ENCODE measurements at regions not wholly inside any gene's neighbourhood (a gene's known extent, or its start where the extent isn't known, plus 50 kb on each side); places are given as distances from the start of the nearest gene placed in this dataset.

GRCh38 chr2:74065456-74065855 lies 80.7 kb downstream of the TET3 start:
- FAIRE-seq (no peak), DNase-seq (ENCODE audit: low read depth in 1 of 2, low spot score in 2 of 2) (no peak)
- Histone ChIP-seq H4K8ac (ENCODE audit: extremely low read depth, insufficient read depth, low read length) (no peak overlapping the region), H3K79me1 (ENCODE audit: low read depth, low read length) (peaks cover 4% of the 10 kb centered on the region; the same call in 1 of the 2 replicates), H2BK5ac (ENCODE audit: low read depth, low read length) (no peak overlapping the region), H2BK120ac (replicated peaks; ENCODE audit: low read depth, low read length) (no peak overlapping the region), H3K4me3 (ENCODE audit: extremely low read depth in 1 of 4, insufficient read depth in 2 of 4, low read depth in 3 of 4, low read length in 4 of 4) (no peak overlapping the region), H3K27me3 (replicated peaks in 1 of 4; ENCODE audit: control insufficient read depth in 3 of 4, extremely low read depth in 1 of 4, insufficient read depth in 3 of 4, low read length in 3 of 4) (no peaks in the 10 kb centered on the region), H3K56ac (replicated peaks; ENCODE audit: insufficient read length, low read depth, low read length) (no peak overlapping the region), H3K9ac (replicated peaks in 1 of 4; ENCODE audit: extremely low read depth in 1 of 4, low read depth in 3 of 4, low read length in 3 of 4) (no peak overlapping the region), H3K23me2 (ENCODE audit: low read depth, low read length) (no peaks in the 10 kb centered on the region), H3K4ac (replicated peaks; ENCODE audit: insufficient read length, low read depth, low read length) (no peak overlapping the region), H2AK5ac (ENCODE audit: low read depth, low read length) (no peak overlapping the region), H3K36me3 (ENCODE audit: control insufficient read depth in 2 of 4, insufficient read depth in 4 of 4, low read length in 3 of 4) (no peaks in the 10 kb centered on the region), H4K91ac (replicated peaks; ENCODE audit: insufficient read length, low read length) (no peak overlapping the region), H3K4me1 (replicated peaks in 1 of 4; ENCODE audit: control insufficient read depth in 3 of 4, insufficient read depth in 4 of 4, low read length in 3 of 4) (no peaks in the 10 kb centered on the region), H3K79me2 (ENCODE audit: control insufficient read depth in 1 of 2, insufficient read depth in 2 of 2, low read length in 2 of 2) (peaks cover 0 to 18% of the 10 kb centered on the region in 2 experiments; a peak in 2 of 4 replicates), H3K23ac (ENCODE audit: insufficient read length) (no peak overlapping the region), H2AFZ (ENCODE audit: low read length) (no peak overlapping the region), H2BK20ac (ENCODE audit: low read length) (no peak overlapping the region), H3K27ac (ENCODE audit: low read depth, low read length) (no peak overlapping the region), H3K14ac (ENCODE audit: insufficient read length) (no peak overlapping the region), H2BK15ac (ENCODE audit: low read length) (no peak overlapping the region), H3K18ac (ENCODE audit: extremely low read depth, low read length) (no peak overlapping the region), H2BK12ac (ENCODE audit: low read depth, low read length) (no peak overlapping the region), H4K5ac (ENCODE audit: insufficient read length, low read depth, low read length) (no peak overlapping the region), H3K4me2 (ENCODE audit: insufficient read depth in 1 of 2, low read depth in 2 of 2, low read length in 2 of 2) (no peak overlapping the region), H3K9me3 (ENCODE audit: insufficient read depth in 2 of 2, low read depth in 1 of 2, low read length in 1 of 2) (no peaks in the 10 kb centered on the region; a peak in 1 of 4 replicates), H4K20me1 (replicated peaks in 1 of 2; ENCODE audit: control insufficient read depth in 1 of 2, insufficient read depth in 2 of 2, low read length in 2 of 2) (no peaks in the 10 kb centered on the region)
- ChIA-PET POLR2A (ENCODE audit: partially characterized antibody) (no interaction called here), CTCF (ENCODE audit: partially characterized antibody) (interaction anchor here (1.0 kb wide), 1 partner anchor 96 kb away, joined by 3 read pairs; no protein-coding TSS in a partner anchor)
- 100% methylated on average over 3 of the region's 10 CpGs; no CpG with 5 or more reads in 1 of the 2 experiments for WGBS, 2 experiments (ENCODE audit: extremely low coverage in 1 of 2, insufficient coverage in 1 of 2, insufficient read length in 1 of 2, insufficient replicate concordance in 2 of 2, low coverage in 1 of 2, low lambda C conversion rate in 2 of 2, missing lambda C conversion rate in 1 of 2)
- TF ChIP-seq CHD2 (IDR thresholded peaks at IDR 0.05; ENCODE audit: low read length) (no peak), TAF1 (IDR thresholded peaks at IDR 0.05; ENCODE audit: low read depth, low read length) (no peak), HDAC2 (IDR thresholded peaks at IDR 0.05; ENCODE audit: borderline replicate concordance in 1 of 2, low read depth in 2 of 2, low read length in 2 of 2) (no peak), ASH2L (IDR thresholded peaks at IDR 0.05; ENCODE audit: low read length) (no peak)
